Ishikawa (cell line): ENCODE measurements at regions not wholly inside any gene's neighbourhood (a gene's known extent, or its start where the extent isn't known, plus 50 kb on each side); places are given as distances from the start of the nearest gene placed in this dataset.

Experiments used
- CEBPB ChIP-seq: IDR thresholded peaks from 2 replicates; pipeline ENCODE4 v1.6.1; 2012
- CREB1 ChIP-seq: IDR thresholded peaks from 2 replicates; pipeline ENCODE4 v1.6.1; 2012; ENCODE audit warnings: low read depth
- EGR1 ChIP-seq: IDR thresholded peaks from 2 replicates; pipeline ENCODE4 v1.6.1; 2012
- EP300 ChIP-seq: IDR thresholded peaks from 2 replicates; pipeline ENCODE4 v1.6.1; 2012; ENCODE audit warnings: borderline replicate concordance
- FOXM1 ChIP-seq: IDR thresholded peaks from 2 replicates; pipeline ENCODE4 v1.6.1; 2012; ENCODE audit warnings: low read depth, borderline replicate concordance
- NFIC ChIP-seq: IDR thresholded peaks from 2 replicates; pipeline ENCODE4 v1.6.1; 2012
- RAD21 ChIP-seq: IDR thresholded peaks from 2 replicates; pipeline ENCODE4 v1.6.1; 2012; ENCODE audit warnings: low read depth
- TAF1 ChIP-seq: IDR thresholded peaks from 2 replicates; pipeline ENCODE4 v1.6.1; 2012; ENCODE audit warnings: low read depth, mild to moderate bottlenecking
- TCF12 ChIP-seq: IDR thresholded peaks from 2 replicates; pipeline ENCODE4 v1.6.1; 2012; ENCODE audit warnings: low read depth
- TEAD4 ChIP-seq: IDR thresholded peaks from 2 replicates; pipeline ENCODE4 v1.6.1; 2012
- YY1 ChIP-seq: IDR thresholded peaks from 2 replicates; pipeline ENCODE4 v1.6.1; 2012; ENCODE audit warnings: low read depth
- ZBTB7A ChIP-seq: IDR thresholded peaks from 2 replicates; pipeline ENCODE4 v1.6.1; 2012; ENCODE audit warnings: low read depth
- TF ChIP-seq, protein P1 (sequence below): IDR thresholded peaks from 2 replicates; pipeline ENCODE4 v1.6.1; 2012
- TF ChIP-seq, protein P2 (sequence below): IDR thresholded peaks from 2 replicates; pipeline ENCODE4 v1.6.1; 2012; ENCODE audit warnings: low read depth, mild to moderate bottlenecking
- TF ChIP-seq, protein P3 (sequence below): IDR thresholded peaks from 2 replicates; pipeline ENCODE4 v1.6.1; 2012

DNA sequence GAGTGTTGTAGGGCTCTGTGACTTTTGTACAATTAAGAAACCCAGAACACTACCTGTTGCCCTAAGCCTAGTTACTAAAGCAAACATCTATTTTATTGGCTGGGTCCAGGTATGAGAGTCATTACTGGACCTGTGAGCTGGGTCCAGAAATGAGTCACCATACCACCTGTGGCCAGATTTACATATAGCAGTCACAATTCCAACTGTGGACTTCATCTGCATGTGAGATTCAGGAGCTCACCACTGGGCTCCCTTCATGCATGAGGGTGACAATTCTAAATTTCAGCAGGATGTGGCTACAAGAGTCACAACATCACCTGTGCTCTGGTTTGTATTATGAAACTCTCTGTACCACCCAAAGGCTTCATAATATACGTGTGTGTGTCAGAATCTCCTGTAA lies 2038.0 kb downstream of the TP53TG3F start:
- no peak for TF ChIP-seq TCF12
- TF ChIP-seq YY1: no peak
- TF ChIP-seq CEBPB: no peak
- no peak for TF ChIP-seq TEAD4
- TF ChIP-seq RAD21: no peak
- no peak for TF ChIP-seq EP300
- TF ChIP-seq, protein P1, sequence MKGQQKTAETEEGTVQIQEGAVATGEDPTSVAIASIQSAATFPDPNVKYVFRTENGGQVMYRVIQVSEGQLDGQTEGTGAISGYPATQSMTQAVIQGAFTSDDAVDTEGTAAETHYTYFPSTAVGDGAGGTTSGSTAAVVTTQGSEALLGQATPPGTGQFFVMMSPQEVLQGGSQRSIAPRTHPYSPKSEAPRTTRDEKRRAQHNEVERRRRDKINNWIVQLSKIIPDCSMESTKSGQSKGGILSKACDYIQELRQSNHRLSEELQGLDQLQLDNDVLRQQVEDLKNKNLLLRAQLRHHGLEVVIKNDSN: no peak
- TF ChIP-seq, protein P2, sequence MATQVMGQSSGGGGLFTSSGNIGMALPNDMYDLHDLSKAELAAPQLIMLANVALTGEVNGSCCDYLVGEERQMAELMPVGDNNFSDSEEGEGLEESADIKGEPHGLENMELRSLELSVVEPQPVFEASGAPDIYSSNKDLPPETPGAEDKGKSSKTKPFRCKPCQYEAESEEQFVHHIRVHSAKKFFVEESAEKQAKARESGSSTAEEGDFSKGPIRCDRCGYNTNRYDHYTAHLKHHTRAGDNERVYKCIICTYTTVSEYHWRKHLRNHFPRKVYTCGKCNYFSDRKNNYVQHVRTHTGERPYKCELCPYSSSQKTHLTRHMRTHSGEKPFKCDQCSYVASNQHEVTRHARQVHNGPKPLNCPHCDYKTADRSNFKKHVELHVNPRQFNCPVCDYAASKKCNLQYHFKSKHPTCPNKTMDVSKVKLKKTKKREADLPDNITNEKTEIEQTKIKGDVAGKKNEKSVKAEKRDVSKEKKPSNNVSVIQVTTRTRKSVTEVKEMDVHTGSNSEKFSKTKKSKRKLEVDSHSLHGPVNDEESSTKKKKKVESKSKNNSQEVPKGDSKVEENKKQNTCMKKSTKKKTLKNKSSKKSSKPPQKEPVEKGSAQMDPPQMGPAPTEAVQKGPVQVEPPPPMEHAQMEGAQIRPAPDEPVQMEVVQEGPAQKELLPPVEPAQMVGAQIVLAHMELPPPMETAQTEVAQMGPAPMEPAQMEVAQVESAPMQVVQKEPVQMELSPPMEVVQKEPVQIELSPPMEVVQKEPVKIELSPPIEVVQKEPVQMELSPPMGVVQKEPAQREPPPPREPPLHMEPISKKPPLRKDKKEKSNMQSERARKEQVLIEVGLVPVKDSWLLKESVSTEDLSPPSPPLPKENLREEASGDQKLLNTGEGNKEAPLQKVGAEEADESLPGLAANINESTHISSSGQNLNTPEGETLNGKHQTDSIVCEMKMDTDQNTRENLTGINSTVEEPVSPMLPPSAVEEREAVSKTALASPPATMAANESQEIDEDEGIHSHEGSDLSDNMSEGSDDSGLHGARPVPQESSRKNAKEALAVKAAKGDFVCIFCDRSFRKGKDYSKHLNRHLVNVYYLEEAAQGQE: no peak
- TF ChIP-seq, protein P3, sequence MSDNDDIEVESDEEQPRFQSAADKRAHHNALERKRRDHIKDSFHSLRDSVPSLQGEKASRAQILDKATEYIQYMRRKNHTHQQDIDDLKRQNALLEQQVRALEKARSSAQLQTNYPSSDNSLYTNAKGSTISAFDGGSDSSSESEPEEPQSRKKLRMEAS: no peak
- TF ChIP-seq ZBTB7A: no peak
- no peak for TF ChIP-seq FOXM1
- TF ChIP-seq CREB1: no peak
- TF ChIP-seq TAF1: no peak

DNA sequence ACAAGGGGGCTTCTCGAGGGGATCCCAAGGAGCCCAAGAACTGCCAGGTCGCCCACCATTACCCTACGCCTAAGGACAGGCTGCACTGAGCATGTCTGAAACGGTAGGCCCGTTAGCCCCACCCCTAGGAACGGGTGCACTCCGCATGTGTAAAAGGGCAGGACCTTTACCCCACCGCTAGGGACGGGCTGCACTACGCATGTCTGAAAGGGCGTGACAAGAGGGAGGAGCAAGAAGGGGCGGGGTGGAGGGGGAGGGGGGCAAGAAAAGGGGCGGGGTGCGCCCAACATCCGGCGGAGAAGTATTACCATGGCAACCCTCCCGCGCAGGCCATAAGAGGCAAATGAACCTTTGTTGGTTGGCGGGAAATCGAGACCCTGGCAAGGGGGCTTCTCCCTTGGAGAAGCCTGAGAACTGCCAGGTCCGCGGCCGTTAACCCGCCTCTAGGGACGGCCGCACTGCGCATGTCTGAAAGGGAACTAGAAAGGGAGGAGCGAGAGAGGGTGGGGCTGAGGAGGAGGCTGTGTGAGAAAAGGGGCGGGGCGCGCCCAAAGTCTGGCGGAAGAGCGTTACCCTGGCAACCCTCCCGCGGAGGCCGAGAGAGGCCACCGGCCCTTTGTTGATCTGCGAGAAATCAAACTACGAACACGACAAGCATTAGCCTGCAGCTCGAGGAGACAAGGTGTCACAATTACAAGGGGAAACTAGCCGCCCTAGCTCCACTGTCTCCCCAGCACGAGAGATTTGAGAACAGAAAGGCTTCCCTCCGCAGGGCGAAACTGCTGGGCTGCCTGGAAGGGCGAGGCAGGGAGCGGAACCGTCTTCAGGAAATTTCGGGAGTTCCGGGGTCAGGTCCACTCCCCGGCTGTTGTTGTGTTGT lies 2046.8 kb downstream of the TP53TG3F start:
- no peak for TF ChIP-seq FOXM1
- no peak for TF ChIP-seq RAD21
- TF ChIP-seq, protein P2: no peak
- no peak for TF ChIP-seq EP300
- no peak; the same call in 1 of the 2 replicates for TF ChIP-seq TCF12
- TF ChIP-seq CEBPB: no peak
- TF ChIP-seq CREB1: no peak
- TF ChIP-seq TAF1: no peak
- TF ChIP-seq, protein P1: no peak
- no peak for TF ChIP-seq ZBTB7A
- no peak for TF ChIP-seq EGR1
- no peak for TF ChIP-seq TEAD4
- no peak for TF ChIP-seq YY1
- no peak for TF ChIP-seq NFIC
- TF ChIP-seq, protein P3: no peak

DNA sequence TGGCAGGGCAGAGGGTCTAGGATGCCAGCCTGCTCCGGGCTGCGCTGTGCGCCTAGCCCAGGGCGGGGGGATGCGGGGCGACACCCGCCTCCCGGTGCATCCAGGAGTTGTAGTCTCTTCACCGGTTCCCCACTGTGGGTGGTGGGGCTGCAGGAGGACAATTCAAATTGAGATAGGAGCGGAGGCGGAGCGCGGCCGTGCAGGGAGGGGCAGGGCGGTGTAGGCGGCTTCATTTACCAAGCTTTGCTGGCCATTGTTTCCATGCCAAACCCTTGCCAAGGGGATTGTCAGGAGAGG lies 2047.4 kb downstream of the TP53TG3F start:
- TF ChIP-seq CEBPB: no peak
- TF ChIP-seq EP300: no peak
- TF ChIP-seq FOXM1: no peak
- no peak for TF ChIP-seq TEAD4
- TF ChIP-seq CREB1: no peak
- no peak for TF ChIP-seq EGR1
- no peak for TF ChIP-seq NFIC
- no peak for TF ChIP-seq YY1
- TF ChIP-seq, protein P2: no peak

DNA sequence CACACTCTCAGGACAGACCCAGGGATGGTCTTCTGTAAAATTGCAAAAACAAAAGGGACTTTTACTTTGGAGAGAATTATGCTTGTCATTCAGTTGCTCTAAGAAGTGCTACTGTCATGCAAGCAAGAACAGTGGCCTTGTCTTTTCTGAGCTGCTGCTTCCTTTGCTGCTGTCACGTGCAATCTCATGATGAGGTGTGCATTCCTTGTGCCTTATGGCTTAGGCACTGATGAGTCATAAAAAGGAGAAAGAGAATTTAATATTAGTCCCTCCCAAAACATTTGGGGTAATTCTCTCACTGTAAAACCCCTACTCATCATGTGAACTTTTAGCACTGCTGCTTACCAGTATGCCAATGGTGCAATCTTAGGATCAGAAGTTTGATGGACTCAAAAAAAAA lies 2051.3 kb downstream of the TP53TG3F start:
- TF ChIP-seq CREB1 (no peak), ZBTB7A (no peak), NFIC (no peak), YY1 (no peak)
